ENCODE measurements at regions not wholly inside any gene's neighbourhood (a gene's known extent, or its start where the extent isn't known, plus 50 kb on each side); places are given as distances from the start of the nearest gene placed in this dataset.
"Not testable (repeated sequence)": the region's sequence is repeated elsewhere in the genome, so short reads cannot be mapped to it uniquely, and the experiment has no call there.

DNA sequence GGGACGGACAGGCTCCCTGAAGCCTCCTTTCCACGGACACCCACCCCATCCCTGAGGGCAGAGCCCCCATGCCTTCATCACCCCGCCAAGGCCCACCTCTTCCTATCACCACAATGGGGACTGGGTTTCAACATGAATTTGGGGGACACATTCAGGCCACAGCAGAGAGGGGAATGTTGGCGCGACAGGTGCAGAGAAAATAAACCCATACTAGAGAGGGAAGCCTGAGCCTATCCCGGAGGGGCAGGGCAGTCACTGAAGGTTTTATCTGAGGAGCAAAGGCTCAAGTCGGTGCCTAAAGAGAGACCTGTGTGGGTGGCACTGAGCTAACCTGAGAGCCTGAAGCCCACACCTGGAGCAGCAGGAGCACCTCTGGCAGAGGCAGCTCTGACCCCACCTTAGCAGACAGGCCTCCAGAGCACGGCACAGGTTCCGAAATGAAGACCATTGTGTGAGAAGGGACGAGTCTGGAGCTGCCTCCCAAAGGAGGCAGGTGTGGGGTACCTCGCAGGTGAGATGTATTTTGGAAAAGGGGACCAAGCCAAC lies 180.6 kb upstream of the PDE10A start:
- Mint-ChIP-seq H3K4me1 (ENCODE audit: low read depth) (peaks cover 5% of the 10 kb centered on the region), H3K9me3 (no peaks in the 10 kb centered on the region)

DNA sequence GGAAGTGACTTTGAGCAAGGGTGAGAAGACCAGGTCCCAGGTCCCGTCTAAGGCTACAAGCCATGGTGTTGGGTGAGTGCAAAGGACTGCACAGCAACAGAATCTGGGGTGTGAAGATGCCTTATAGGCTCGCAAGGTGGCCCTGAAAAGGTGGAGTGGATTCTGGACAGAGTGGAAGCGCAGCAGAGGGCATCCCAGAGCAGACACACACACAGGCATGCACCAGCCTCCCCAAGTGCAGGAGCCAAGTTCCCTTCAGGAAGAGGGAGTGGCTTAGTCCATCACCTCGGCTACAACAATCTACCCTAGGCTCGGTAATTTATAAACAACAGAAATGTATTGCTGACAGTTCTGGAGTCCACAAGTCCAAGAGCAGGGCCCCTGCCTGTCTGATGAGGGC lies 180.1 kb upstream of the PDE10A start:
- Mint-ChIP-seq H3K4me3 (ENCODE audit: low read depth) (no peak overlapping the region), H3K9me3 (no peaks in the 10 kb centered on the region), H3K27me3 (ENCODE audit: low read depth) (peaks cover 22% of the 10 kb centered on the region), H3K27ac (no peak overlapping the region), H3K36me3 (ENCODE audit: low read depth) (no peaks in the 10 kb centered on the region), H3K4me1 (ENCODE audit: low read depth) (peaks cover 5% of the 10 kb centered on the region)
- intact Hi-C loops (cut with micrococcal nuclease): no loop called here
- no peak for DNase-seq (ENCODE audit: low spot score)

More for the DNA sequence above, 180.6 kb upstream of the PDE10A start:
- H3K4me3 Mint-ChIP-seq (ENCODE audit: low read depth): no peak overlapping the region
- no peak for DNase-seq (ENCODE audit: low spot score)
- intact Hi-C loops (cut with micrococcal nuclease): no loop called here
- no peak overlapping the region for H3K27ac Mint-ChIP-seq
- peaks cover 22% of the 10 kb centered on the region for H3K27me3 Mint-ChIP-seq (ENCODE audit: low read depth)
- no peaks in the 10 kb centered on the region for H3K36me3 Mint-ChIP-seq (ENCODE audit: low read depth)

DNA sequence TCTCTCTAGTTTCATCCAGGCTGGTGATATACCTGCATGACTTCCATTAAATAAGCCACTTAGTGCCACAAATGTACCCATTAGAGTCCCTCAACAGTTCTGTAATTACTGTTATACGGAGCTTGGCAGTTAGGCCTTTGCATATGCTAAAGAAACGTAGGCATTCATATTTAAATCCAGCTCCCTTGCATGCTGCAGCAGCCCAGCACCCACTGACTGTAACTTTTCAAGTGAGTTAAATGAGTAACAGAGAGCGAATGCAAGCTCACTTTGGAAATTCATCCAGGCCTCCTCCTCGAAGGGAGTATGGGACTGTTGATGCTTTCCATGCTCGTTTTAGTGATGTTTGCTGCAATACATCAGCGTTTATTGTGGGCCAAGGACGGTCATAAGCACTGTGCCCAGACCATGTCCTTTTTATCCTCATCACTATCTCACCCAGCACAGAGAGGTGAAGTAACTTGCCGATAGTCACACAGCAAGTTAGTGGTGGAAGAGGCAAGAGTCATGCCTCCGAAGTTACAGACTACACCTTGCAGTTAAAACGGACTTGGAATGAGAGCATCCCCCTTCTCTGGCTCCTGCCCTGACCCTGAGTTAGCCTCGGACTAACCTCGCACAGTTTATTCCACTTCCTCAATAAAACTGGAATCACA lies 179.4 kb upstream of the PDE10A start:
- Mint-ChIP-seq H3K4me1 (ENCODE audit: low read depth) (peaks cover 2% of the 10 kb centered on the region), H3K27me3 (ENCODE audit: low read depth) (peaks cover 22% of the 10 kb centered on the region), H3K4me3 (ENCODE audit: low read depth) (no peak overlapping the region), H3K36me3 (ENCODE audit: low read depth) (no peaks in the 10 kb centered on the region), H3K9me3 (no peaks in the 10 kb centered on the region), H3K27ac (no peak overlapping the region)
- DNase-seq (ENCODE audit: low spot score): no peak
- intact Hi-C loops (cut with micrococcal nuclease): no loop called here

DNA sequence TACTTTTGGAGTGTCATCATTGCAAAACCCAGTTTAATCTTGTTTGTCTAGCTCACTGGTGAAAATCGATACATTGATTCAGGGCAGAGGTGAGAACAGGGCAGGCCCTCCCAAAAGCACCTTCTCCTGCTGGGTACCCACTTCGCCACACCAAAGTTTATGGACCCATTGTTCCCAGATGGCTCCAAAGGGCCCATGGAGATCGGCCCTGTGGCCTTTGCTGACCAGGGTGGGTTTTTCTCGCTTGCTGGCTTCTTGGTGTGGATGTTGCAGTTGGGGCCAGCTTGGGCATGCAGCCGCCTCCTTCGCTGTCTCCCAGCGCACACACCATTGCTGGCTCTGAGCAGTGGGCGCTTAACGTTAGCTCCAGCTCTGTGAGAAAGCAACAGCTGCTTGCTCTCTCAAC lies 178.1 kb upstream of the PDE10A start:
- Mint-ChIP-seq H3K4me3 (ENCODE audit: low read depth) (no peak overlapping the region), H3K27ac (no peak overlapping the region), H3K4me1 (ENCODE audit: low read depth) (no peaks in the 10 kb centered on the region), H3K27me3 (ENCODE audit: low read depth) (peaks cover 18% of the 10 kb centered on the region), H3K36me3 (ENCODE audit: low read depth) (no peaks in the 10 kb centered on the region), H3K9me3 (no peaks in the 10 kb centered on the region)
- DNase-seq (ENCODE audit: low spot score): no peak
- intact Hi-C loops (cut with micrococcal nuclease): no loop called here

DNA sequence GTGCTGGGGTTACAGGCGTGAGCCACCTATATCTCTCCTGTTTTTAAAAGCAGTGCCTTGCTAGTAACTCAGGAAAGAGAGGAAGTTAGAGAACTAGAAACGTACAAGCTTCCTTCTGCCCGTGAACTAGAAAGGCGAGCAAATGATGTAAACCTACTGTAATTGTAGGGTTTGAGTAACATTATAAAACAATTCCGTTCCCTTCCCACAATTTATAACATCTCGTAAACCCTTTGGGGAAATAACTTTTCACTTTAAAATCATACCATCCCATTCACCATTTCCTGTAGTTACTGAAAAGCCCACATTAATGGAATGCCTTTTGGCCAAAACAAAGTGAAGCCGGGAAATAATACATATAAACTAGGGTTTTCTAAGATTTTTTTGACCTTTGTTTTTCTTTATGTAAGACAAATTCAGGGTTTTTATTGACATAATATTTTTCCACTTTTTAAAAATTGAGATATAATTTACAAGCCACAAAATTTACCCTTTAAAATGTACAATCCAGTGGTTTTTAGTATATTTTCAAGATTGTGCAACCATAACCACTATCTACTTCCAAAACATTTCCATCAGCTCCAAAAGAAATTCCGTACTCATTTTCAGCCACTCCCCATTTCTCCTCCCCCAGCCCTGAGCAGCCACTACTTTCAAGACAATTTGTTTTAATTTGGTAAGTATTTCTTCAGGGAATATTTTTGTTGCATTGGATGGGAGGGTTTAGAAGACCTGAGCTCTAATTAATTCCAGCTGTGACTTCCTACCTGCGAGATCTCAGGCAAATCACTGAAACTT lies 175.1 kb upstream of the PDE10A start:
- no peak overlapping the region for H3K4me3 Mint-ChIP-seq (ENCODE audit: low read depth)
- no peaks in the 10 kb centered on the region for H3K36me3 Mint-ChIP-seq (ENCODE audit: low read depth)
- H3K27ac Mint-ChIP-seq: no peak overlapping the region
- H3K9me3 Mint-ChIP-seq: no peaks in the 10 kb centered on the region
- H3K4me1 Mint-ChIP-seq (ENCODE audit: low read depth): no peaks in the 10 kb centered on the region
- intact Hi-C loops (cut with micrococcal nuclease): no loop called here
- H3K27me3 Mint-ChIP-seq (ENCODE audit: low read depth): peaks cover 10% of the 10 kb centered on the region
- no peak for DNase-seq (ENCODE audit: low spot score)

DNA sequence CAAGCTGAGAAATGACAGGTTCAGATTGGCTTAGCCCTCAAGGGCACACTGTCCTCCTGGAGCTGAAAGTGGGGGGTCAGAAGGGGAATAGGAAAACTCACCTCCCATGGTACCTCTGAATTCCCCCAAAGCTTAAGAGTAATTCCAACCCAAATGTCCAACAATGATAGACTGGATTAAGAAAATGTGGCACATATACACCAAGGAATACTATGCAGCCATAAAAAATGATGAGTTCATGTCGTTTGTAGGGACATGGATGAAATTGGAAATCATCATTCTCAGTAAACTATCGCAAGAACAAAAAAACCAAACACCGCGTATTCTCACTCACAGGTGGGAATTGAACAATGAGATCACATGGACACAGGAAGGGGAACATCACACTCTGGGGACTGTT lies 173.6 kb upstream of the PDE10A start:
- H3K36me3 Mint-ChIP-seq (ENCODE audit: low read depth); H3K27ac Mint-ChIP-seq; H3K9me3 Mint-ChIP-seq; DNase-seq (ENCODE audit: low spot score); intact Hi-C loops (cut with micrococcal nuclease); H3K4me3 Mint-ChIP-seq (ENCODE audit: low read depth); H3K4me1 Mint-ChIP-seq (ENCODE audit: low read depth): not testable (repeated sequence)
- peaks cover 12% of the 10 kb centered on the region for H3K27me3 Mint-ChIP-seq (ENCODE audit: low read depth)

DNA sequence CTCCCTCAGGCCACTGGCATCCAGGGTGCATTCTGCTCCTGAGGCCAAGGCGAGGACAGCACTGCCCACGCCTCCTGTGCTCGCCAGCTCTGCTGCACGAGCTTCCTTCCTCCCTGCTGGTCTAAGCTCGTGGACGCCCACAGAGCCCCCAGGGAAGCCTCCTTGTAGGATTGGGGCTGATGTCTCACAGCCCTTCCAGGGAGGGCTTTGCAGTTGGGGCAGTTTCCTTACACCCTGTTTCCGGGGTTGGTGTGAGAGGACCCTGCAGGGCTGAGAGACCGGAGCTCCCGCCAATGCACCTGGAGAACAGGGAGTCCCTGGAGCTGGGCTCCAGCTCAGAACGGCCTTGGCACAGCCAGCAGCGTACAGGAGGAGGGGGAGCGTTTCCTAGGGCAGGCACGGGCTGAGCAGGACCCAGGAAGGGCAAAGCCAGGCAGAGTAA lies 172.4 kb upstream of the PDE10A start:
- peaks cover 11% of the 10 kb centered on the region for H3K27me3 Mint-ChIP-seq (ENCODE audit: low read depth)
- intact Hi-C loops (cut with micrococcal nuclease): no loop called here
- H3K9me3 Mint-ChIP-seq: no peaks in the 10 kb centered on the region
- no peaks in the 10 kb centered on the region for H3K36me3 Mint-ChIP-seq (ENCODE audit: low read depth)
- H3K4me1 Mint-ChIP-seq (ENCODE audit: low read depth): peaks cover 5% of the 10 kb centered on the region
- no peak overlapping the region for H3K4me3 Mint-ChIP-seq (ENCODE audit: low read depth)
- H3K27ac Mint-ChIP-seq: no peak overlapping the region
- DNase-seq (ENCODE audit: low spot score): no peak

DNA sequence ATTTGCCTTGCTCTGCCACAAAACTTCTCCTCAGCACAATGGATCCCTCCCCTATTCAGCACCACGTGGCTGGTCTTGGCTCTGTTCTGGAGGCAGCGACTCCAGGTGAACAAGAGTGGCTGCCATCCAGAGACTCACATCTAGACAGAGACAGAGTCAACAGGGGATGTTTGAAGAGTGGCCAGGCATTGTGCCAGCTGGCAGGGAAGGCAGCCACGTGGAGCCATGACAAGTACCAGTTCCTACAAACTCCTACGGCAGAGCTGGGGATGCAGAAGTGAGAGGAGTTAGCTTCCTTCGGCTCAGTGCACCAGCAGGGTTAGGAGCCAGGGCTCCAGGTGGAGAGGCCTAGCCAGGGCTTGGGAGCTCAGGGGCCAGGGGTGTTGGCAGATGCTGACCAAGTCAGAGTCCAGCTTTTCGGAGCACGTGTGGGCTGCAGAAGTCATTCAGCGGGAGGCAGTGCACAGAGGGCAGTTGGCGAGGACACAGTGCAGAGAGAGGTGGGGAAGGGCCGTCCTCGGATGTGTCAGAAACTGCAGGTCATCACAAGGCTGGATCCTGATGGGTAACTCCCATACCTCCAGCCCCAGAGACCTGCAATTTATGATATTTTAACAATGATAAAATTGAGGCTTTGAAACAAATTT lies 171.7 kb upstream of the PDE10A start:
- peaks cover 5% of the 10 kb centered on the region for H3K4me1 Mint-ChIP-seq (ENCODE audit: low read depth)
- H3K27ac Mint-ChIP-seq: no peak overlapping the region
- no peak overlapping the region for H3K4me3 Mint-ChIP-seq (ENCODE audit: low read depth)
- no peaks in the 10 kb centered on the region for H3K36me3 Mint-ChIP-seq (ENCODE audit: low read depth)
- H3K27me3 Mint-ChIP-seq (ENCODE audit: low read depth): peaks cover 11% of the 10 kb centered on the region
- intact Hi-C loops (cut with micrococcal nuclease): no loop called here
- no peaks in the 10 kb centered on the region for H3K9me3 Mint-ChIP-seq
- no peak for DNase-seq (ENCODE audit: low spot score)

DNA sequence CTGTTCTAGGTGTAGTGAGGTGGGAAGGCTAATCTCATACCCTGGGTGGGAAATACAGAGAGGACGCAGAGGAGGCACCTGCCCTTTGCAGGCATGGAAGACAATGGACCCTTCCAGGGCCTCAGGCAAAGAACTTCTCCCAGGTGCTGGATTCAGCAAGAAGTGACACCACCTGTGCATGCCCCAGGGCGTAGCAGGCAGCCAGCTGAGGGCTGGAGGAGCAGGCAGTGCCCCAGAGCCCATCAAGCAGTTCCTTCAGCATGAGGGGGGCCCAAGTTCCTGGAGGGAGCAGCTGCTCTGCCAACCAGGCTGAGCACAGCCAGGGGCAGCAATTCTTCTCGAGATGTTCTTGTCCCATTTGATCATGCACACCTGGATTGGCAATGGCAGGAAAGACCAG lies 170.3 kb upstream of the PDE10A start:
- Mint-ChIP-seq H3K27me3 (ENCODE audit: low read depth) (peaks cover 11% of the 10 kb centered on the region), H3K9me3 (no peaks in the 10 kb centered on the region), H3K4me1 (ENCODE audit: low read depth) (peaks cover 5% of the 10 kb centered on the region), H3K27ac (no peak overlapping the region), H3K36me3 (ENCODE audit: low read depth) (no peaks in the 10 kb centered on the region), H3K4me3 (ENCODE audit: low read depth) (no peak overlapping the region)
- DNase-seq (ENCODE audit: low spot score): no peak
- intact Hi-C loops (cut with micrococcal nuclease): no loop called here

DNA sequence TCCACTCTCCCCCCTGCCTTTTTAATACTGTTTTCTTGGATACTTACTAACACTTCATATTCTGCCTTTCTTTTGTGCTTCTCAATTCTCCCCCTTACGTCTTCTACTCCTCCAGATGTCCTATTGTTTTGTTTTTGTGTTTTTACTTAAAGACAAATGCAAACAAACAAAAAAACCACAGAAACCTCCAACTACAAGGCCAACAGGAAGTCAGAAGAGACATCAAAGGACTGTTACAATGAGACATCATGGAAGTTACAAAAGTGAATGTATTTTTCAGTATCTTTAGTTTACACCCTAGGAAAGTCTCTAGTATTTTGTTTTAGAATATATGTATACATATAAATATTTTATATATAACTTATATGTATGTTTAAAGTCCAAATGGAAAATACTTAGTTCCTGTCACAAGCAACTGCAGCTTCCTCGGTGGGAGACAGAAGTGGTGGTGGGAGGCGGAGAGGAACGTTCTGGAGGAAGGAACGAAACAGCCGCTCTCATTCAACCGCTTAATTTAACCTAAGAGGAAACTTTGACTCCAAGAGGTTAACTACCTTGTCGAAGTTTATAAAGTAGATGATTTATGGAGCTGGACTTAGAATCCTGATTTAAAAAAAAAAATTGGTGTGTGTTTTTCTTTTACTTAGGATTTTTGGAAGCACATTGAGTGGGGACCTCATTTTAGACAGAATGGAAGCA lies 168.9 kb upstream of the PDE10A start:
- no peak overlapping the region for H3K4me3 Mint-ChIP-seq (ENCODE audit: low read depth)
- peaks cover 5% of the 10 kb centered on the region for H3K4me1 Mint-ChIP-seq (ENCODE audit: low read depth)
- intact Hi-C loops (cut with micrococcal nuclease): no loop called here
- DNase-seq (ENCODE audit: low spot score): no peak
- H3K36me3 Mint-ChIP-seq (ENCODE audit: low read depth): no peaks in the 10 kb centered on the region
- H3K27me3 Mint-ChIP-seq (ENCODE audit: low read depth): peaks cover 11% of the 10 kb centered on the region
- peak overlapping the region; percentile 9 for H3K27ac Mint-ChIP-seq
- no peaks in the 10 kb centered on the region for H3K9me3 Mint-ChIP-seq

DNA sequence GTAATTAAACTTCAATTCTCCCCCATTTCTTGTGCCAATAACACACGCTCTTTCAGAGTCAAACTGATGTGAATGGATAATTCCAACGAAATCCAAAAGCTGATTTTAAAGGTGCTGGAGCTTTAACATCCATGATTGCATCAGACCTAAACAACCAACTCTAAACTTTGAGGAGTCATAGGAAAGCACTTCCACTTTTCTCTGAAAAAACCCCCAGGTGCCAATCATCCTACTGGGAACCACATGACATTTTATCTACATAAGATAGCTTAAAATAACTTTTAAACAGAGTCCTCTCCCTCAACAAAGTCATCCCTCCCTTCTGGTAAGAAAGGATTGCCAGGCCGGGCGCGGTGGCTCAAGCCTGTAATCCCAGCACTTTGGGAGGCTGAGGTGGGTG lies 167.7 kb upstream of the PDE10A start:
- no peak overlapping the region for H3K4me3 Mint-ChIP-seq (ENCODE audit: low read depth)
- intact Hi-C loops (cut with micrococcal nuclease): no loop called here
- H3K27me3 Mint-ChIP-seq (ENCODE audit: low read depth): peaks cover 11% of the 10 kb centered on the region
- H3K4me1 Mint-ChIP-seq (ENCODE audit: low read depth): peaks cover 5% of the 10 kb centered on the region
- no peaks in the 10 kb centered on the region for H3K9me3 Mint-ChIP-seq
- DNase-seq (ENCODE audit: low spot score): no peak
- no peak overlapping the region for H3K27ac Mint-ChIP-seq
- H3K36me3 Mint-ChIP-seq (ENCODE audit: low read depth): no peaks in the 10 kb centered on the region

DNA sequence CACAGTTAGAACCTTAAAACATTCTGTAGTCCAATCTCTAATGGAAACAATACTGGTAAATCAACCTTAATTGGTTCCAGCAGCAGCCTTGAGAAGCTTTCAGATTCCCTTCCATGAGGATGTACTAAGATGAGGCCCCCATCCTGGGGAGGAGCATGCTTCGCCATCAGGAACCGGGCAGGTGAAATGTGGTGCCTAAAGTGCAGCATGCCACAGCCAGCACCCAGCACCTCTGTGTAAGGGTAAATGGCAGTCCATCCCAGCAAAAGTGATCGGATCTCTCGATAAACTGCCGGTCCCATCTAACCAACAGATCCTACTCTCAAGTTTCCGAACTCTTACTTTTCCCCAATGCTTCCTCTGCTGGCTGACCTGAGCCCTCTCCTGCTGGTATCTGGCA lies 166.3 kb upstream of the PDE10A start:
- no peaks in the 10 kb centered on the region for H3K36me3 Mint-ChIP-seq (ENCODE audit: low read depth)
- H3K9me3 Mint-ChIP-seq: no peaks in the 10 kb centered on the region
- no peak overlapping the region for H3K27ac Mint-ChIP-seq
- DNase-seq (ENCODE audit: low spot score): no peak
- intact Hi-C loops (cut with micrococcal nuclease): no loop called here
- H3K4me1 Mint-ChIP-seq (ENCODE audit: low read depth): peaks cover 5% of the 10 kb centered on the region
- H3K4me3 Mint-ChIP-seq (ENCODE audit: low read depth): no peak overlapping the region
- H3K27me3 Mint-ChIP-seq (ENCODE audit: low read depth): peaks cover 6% of the 10 kb centered on the region

Measured in activated T-helper 2 cell treated with anti-CD3 and anti-CD28 coated beads, Interferon-gamma antibody, Interleukin-2, Interleukin-4, amounts not matched to agents 10 μg/mL and 5 μg/mL and 100 μg/mL, durations not matched to agents 14 hours and 24 hours and 36 hours (primary cell).